SK-N-SH (cell line): ENCODE measurements at regions not wholly inside any gene's neighbourhood (a gene's known extent, or its start where the extent isn't known, plus 50 kb on each side); places are given as distances from the start of the nearest gene placed in this dataset.

Source experiments
- CTCF ChIA-PET: fragments of 300-600, 350-600 bp; formaldehyde crosslinking; extraction: SDS; loops from one replicate; lab custom pipeline; 2021; lab: Yijun Ruan, JAX
- POLR2A ChIA-PET: fragments of 350-600 bp; sonication (Branson Sonifier 250); formaldehyde crosslinking; extraction: SDS; loops from one replicate; lab custom pipeline; 2020; ENCODE audit warnings: antibody characterized with exemption, inconsistent platforms; lab: Yijun Ruan, JAX
- DNase-seq: peaks from one replicate; pipeline ENCODE4 v3.0.0; 2012
- H2AFZ ChIP-seq: fragments of 200-600 bp; sonication (generic); 2 replicates; pipeline ENCODE4 v1.8.1; 2016; ENCODE audit warnings: antibody characterized with exemption, mild to moderate bottlenecking, low read depth
- H3F3A ChIP-seq: fragments of 200-600 bp; sonication (generic); replicated peaks from 2 replicates; pipeline ENCODE3; 2016; ENCODE audit warnings: antibody characterized with exemption, mild to moderate bottlenecking; ENCODE audit not compliant: insufficient read depth
- H3K27ac ChIP-seq, 2 experiments: fragments of 200-500 bp in 1 of 2; fragments of 200-600 bp in 1 of 2; sonication (Bioruptor generic) in 1 of 2; sonication (generic), shearing (Covaris generic) in 1 of 2; 2 replicates each; pipeline versions ENCODE4 v1.5.1 to v1.6.1; 2014 to 2016; ENCODE audit warnings: low read depth in 2 of 2, inconsistent platforms in 1 of 2, low read length in 1 of 2, mild to moderate bottlenecking in 1 of 2, mixed read lengths in 1 of 2
- H3K27me3 ChIP-seq: fragments of 200-600 bp; sonication (generic), shearing (Covaris generic); 2 replicates; pipeline ENCODE4 v1.6.1; 2016; ENCODE audit warnings: mixed run types; ENCODE audit not compliant: insufficient read depth
- H3K36me3 ChIP-seq, 2 experiments: fragments of 200-500 bp in 1 of 2; fragments of 200-600 bp in 1 of 2; sonication (Bioruptor generic) in 1 of 2; sonication (generic) in 1 of 2; replicated peaks in 1 of 2; 2 replicates each; pipeline versions ENCODE3 to v1.5.1; 2014 to 2016; ENCODE audit warnings: low read length in 1 of 2, mild to moderate bottlenecking in 1 of 2; ENCODE audit not compliant: insufficient read depth in 2 of 2, control insufficient read depth in 1 of 2
- H3K4me1 ChIP-seq, 2 experiments: fragments of 200-500 bp in 1 of 2; fragments of 200-600 bp in 1 of 2; sonication (Bioruptor generic) in 1 of 2; sonication (generic), shearing (Covaris generic) in 1 of 2; 2 replicates each; pipeline versions ENCODE4 v1.5.1 to v1.6.1; 2014 to 2016; ENCODE audit warnings: low read depth in 1 of 2, low read length in 1 of 2, mixed run types in 1 of 2; ENCODE audit not compliant: insufficient read depth in 2 of 2, control insufficient read depth in 1 of 2
- H3K4me2 ChIP-seq: fragments of 200-600 bp; sonication (generic), shearing (Covaris generic); 2 replicates; pipeline ENCODE4 v1.6.1; 2017; ENCODE audit warnings: mixed run types
- H3K4me3 ChIP-seq, 2 experiments: fragments of 200-500 bp in 1 of 2; fragments of 200-600 bp in 1 of 2; sonication (Bioruptor generic) in 1 of 2; sonication (generic), shearing (Covaris generic) in 1 of 2; 2 replicates each; pipeline versions ENCODE4 v1.5.1 to v1.8.1; 2014 to 2016; ENCODE audit warnings: low read depth in 2 of 2, inconsistent platforms in 1 of 2, low read length in 1 of 2, mild to moderate bottlenecking in 1 of 2, mixed read lengths in 1 of 2, moderate library complexity in 1 of 2
- H3K79me2 ChIP-seq: fragments of 200-600 bp; sonication (generic); 2 replicates; pipeline ENCODE4 v1.8.1; 2017; ENCODE audit warnings: mild to moderate bottlenecking; ENCODE audit not compliant: insufficient read depth
- H3K9ac ChIP-seq: fragments of 200-600 bp; sonication (generic); 2 replicates; pipeline ENCODE4 v1.6.1; 2017; ENCODE audit warnings: mixed run types
- H3K9me2 ChIP-seq: fragments of 200-600 bp; sonication (generic); 2 replicates; pipeline ENCODE4 v1.6.1; 2017; ENCODE audit warnings: mixed run types
- H3K9me3 ChIP-seq: fragments of 200-600 bp; sonication (generic); 2 replicates; pipeline ENCODE4 v1.6.1; 2017; ENCODE audit warnings: mixed run types, mild to moderate bottlenecking, moderate library complexity
- H4K20me1 ChIP-seq: fragments of 200-600 bp; sonication (generic); 2 replicates; pipeline ENCODE4 v1.6.1; 2017; ENCODE audit warnings: mild to moderate bottlenecking, mixed run types; ENCODE audit not compliant: insufficient read depth
- CTCF ChIP-seq: fragments of 200-600 bp; sonication (generic); IDR thresholded peaks from 2 replicates; pipeline ENCODE4 v1.6.1; 2017; ENCODE audit warnings: antibody characterized with exemption, mild to moderate bottlenecking, moderate library complexity
- EP300 ChIP-seq, 2 experiments: IDR thresholded peaks; 2 replicates each; pipeline versions ENCODE4 v1.4.0 to v1.6.1; 2012; ENCODE audit warnings: borderline replicate concordance in 1 of 2, low read depth in 1 of 2, low read length in 1 of 2
- EZH2phosphoT487 ChIP-seq: fragments of 200-600 bp; sonication (generic); IDR thresholded peaks from 2 replicates; pipeline ENCODE4 v1.6.1; 2017; ENCODE audit warnings: low read depth, mixed run types, mild to moderate bottlenecking, antibody characterized with exemption, moderate library complexity, borderline replicate concordance
- GABPA ChIP-seq: IDR thresholded peaks from 2 replicates; pipeline ENCODE4 v1.4.0; 2012; ENCODE audit warnings: low read depth, mild to moderate bottlenecking
- GATA2 ChIP-seq: sonication (generic); formaldehyde crosslinking; IDR thresholded peaks from 2 replicates; pipeline ENCODE4 v1.5.0; 2020; ENCODE audit warnings: mild to moderate bottlenecking, missing genetic modification reagents
- MAX ChIP-seq: IDR thresholded peaks from 2 replicates; pipeline ENCODE4 v1.4.0; 2012; ENCODE audit warnings: low read depth
- NRF1 ChIP-seq: IDR thresholded peaks from 2 replicates; pipeline ENCODE4 v1.6.1; 2012; ENCODE audit warnings: low read depth, mild to moderate bottlenecking, low read length
- RXRA ChIP-seq: IDR thresholded peaks from 2 replicates; pipeline ENCODE4 v1.4.0; 2012; ENCODE audit warnings: low read depth, mild to moderate bottlenecking, borderline replicate concordance
- TEAD4 ChIP-seq: IDR thresholded peaks from 2 replicates; pipeline ENCODE4 v1.4.0; 2012; ENCODE audit warnings: mild to moderate bottlenecking, borderline replicate concordance; ENCODE audit not compliant: insufficient read depth
- ZBTB33 ChIP-seq: IDR thresholded peaks from 2 replicates; pipeline ENCODE4 v1.4.0; 2012; ENCODE audit warnings: low read depth, borderline replicate concordance
- WGBS: methylation state at CpG from one replicate; pipeline ENCODE4 v1.1.6; 2017; ENCODE audit warnings: low lambda C conversion rate; 5-methylcytosine and 5-hydroxymethylcytosine counted together
- TF ChIP-seq, protein P1 (sequence below): fragments of 150-350 bp; IDR thresholded peaks from 2 replicates; pipeline ENCODE4 v1.6.1; 2016; ENCODE audit warnings: mild to moderate bottlenecking, low read depth, low read length

DNA sequence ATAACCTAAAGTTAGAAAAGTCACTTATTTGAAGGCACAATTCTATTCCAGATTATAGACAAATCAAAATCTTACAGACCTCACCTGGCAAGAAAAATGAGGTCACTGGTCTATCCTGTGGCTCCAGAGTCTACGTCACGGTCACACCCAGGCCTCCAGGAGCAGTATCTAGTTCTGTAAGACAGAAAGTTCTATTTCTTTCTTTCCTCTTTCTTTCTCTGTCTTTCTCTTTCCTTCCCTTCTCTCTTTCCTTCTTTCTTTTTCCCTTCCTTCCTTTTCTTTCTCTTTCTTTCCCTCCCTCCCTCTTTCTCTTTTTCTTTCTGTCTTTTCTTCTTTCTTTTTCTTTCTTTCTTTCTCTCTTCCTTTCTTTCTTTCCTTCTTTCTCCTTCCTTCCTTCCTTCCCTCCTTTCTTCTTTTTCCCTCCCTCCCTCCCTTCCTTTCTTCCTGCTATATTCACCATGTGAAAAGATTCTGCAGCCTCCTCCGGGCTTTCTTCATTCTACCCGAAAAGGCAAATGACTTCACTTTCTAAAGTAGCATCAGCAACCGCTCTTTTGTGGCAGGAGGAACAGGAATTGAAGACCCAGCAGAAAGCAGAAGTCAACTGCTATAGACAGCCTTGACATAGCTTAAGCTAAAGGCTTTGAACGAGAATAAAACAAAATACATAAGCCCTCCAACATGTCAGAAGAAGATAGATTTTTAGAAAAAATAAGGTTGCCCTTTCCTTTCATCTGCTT is 83.9 kb upstream of the SIRPG start:
- CTCF ChIA-PET, result interaction anchor here (0.8 kb wide), 1 partner anchor 23 kb away, joined by 3 read pairs; no protein-coding TSS in a partner anchor
- H3K79me2 ChIP-seq, result no peaks in the 10 kb centered on the region
- H3K27ac ChIP-seq, result no peak overlapping the region
- TF ChIP-seq TEAD4 (no peak), RXRA (no peak), GATA2 (CRISPR knock-in tag) (no peak), GABPA (no peak), EZH2phosphoT487 (no peak), CTCF (no peak), MAX (no peak), ZBTB33 (no peak), EP300 (IDR thresholded peaks at IDR 0.05; ENCODE audit: borderline replicate concordance in 1 of 2, low read depth in 1 of 2, low read length in 1 of 2) (no peak), NRF1 (no peak)
- TF ChIP-seq, protein P1, sequence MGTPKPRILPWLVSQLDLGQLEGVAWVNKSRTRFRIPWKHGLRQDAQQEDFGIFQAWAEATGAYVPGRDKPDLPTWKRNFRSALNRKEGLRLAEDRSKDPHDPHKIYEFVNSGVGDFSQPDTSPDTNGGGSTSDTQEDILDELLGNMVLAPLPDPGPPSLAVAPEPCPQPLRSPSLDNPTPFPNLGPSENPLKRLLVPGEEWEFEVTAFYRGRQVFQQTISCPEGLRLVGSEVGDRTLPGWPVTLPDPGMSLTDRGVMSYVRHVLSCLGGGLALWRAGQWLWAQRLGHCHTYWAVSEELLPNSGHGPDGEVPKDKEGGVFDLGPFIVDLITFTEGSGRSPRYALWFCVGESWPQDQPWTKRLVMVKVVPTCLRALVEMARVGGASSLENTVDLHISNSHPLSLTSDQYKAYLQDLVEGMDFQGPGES, result no peak
- no peaks in the 10 kb centered on the region for H3K9me2 ChIP-seq
- no peaks in the 10 kb centered on the region for H3K4me1 ChIP-seq
- no peaks in the 10 kb centered on the region for H4K20me1 ChIP-seq
- no peak overlapping the region for H3K4me3 ChIP-seq
- no peak overlapping the region for H3K9ac ChIP-seq
- no peak overlapping the region for H3K4me2 ChIP-seq
- no peak for DNase-seq
- no peaks in the 10 kb centered on the region for H3F3A ChIP-seq
- H3K27me3 ChIP-seq, result no peaks in the 10 kb centered on the region; the same call in 1 of the 2 replicates
- POLR2A ChIA-PET, result no interaction called here
- no peaks in the 10 kb centered on the region for H3K36me3 ChIP-seq
- H2AFZ ChIP-seq, result no peak overlapping the region
- H3K9me3 ChIP-seq, result no peaks in the 10 kb centered on the region
- 56% methylated on average over 6 of the region's 6 CpGs for WGBS
